ENCODE measurements at regions not wholly inside any gene's neighbourhood (a gene's known extent, or its start where the extent isn't known, plus 50 kb on each side); places are given as distances from the start of the nearest gene placed in this dataset.
"Not testable (repeated sequence)": the region's sequence is repeated elsewhere in the genome, so short reads cannot be mapped to it uniquely, and the experiment has no call there.

DNA sequence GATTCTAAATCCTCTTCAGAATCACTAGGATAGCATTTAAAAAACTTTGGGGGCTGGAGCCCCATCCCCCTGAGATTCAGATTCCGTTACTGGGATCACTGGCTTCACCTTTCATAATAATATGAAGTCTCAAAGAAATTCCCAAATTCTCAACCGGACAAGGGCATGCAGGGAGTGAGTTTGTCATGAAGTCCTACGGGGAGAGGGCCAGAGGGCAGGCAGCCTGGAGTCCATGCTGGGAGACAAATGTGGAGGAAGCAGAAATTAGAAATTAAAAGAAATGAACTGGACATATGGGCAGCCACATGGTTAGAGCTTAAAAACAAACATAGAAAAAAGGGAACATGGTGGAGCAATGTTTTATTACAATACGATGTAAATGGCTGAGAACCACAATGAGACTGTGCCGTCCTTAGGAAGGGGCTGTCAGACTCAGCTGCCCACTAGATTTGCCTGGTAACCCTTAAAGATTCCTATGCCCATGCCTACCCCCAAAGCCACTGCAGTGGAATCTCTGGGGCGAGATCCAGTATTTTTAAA lies 142.6 kb downstream of the CEBPB start:
- Histone ChIP-seq H3K27ac (ENCODE audit: insufficient read depth, low read length, poor library complexity, severe bottlenecking) (no peak overlapping the region), H3K9me3 (ENCODE audit: control insufficient read depth in 2 of 2, low read length in 2 of 2) (peaks cover 0 to 7% of the 10 kb centered on the region in 2 experiments), H3K27me3 (ENCODE audit: control insufficient read depth, insufficient read depth, low read length) (no peaks in the 10 kb centered on the region), H3K4me1 (ENCODE audit: control insufficient read depth, insufficient read depth, low read length, poor library complexity, severe bottlenecking) (peaks cover under 1% of the 10 kb centered on the region), H3K4me3 (ENCODE audit: low read depth, low read length) (no peak overlapping the region), H3K36me3 (ENCODE audit: control insufficient read depth, insufficient read depth, low read length) (no peaks in the 10 kb centered on the region)
- ATAC-seq (ENCODE audit: low read depth in 2 of 2), result no peak
- Mint-ChIP-seq H3K9me3 (peaks cover 0 to 3% (median under 1%) of the 10 kb centered on the region in 7 donors), H3K4me1 (peaks cover under 1 to 9% (median 2%) of the 10 kb centered on the region in 4 donors), H3K27me3 (peaks cover 23% of the 10 kb centered on the region), H3K27ac (no peak overlapping the region), H3K36me3 (no peaks in the 10 kb centered on the region), H3K4me3 (no peak overlapping the region)
- no peak for DNase-seq

DNA sequence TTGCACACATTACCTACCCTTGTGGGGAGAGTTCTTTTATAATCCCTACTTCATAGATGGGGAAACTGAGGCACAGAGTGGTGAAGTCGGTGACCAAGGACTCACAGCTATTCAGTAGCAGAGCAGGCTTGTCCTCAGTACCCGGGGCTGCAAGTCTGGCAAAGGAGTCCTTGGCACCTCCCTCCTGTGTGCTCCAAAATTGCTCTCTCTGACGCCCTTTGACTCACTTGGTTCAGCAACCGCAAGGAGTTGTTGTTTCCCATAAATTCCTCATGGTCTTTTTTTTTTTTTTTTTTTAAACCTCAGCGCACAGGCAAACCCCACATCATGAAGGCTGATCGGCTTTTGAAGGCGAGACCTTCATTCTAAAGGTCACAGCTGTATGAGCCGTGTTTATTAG lies 143.2 kb downstream of the CEBPB start:
- Mint-ChIP-seq H3K9me3 (peaks cover 0 to 2% (median 0%) of the 10 kb centered on the region in 7 donors), H3K36me3 (no peaks in the 10 kb centered on the region), H3K4me1 (peaks cover 6 to 12% (median 8%) of the 10 kb centered on the region in 4 donors), H3K27me3 (peaks cover 21% of the 10 kb centered on the region), H3K4me3 (no peak overlapping the region), H3K27ac (no peak overlapping the region)
- ATAC-seq (ENCODE audit: low read depth in 2 of 2), result no peak
- H3K27ac ChIP-seq (ENCODE audit: insufficient read depth, low read length, poor library complexity, severe bottlenecking), result no peak overlapping the region
- H3K27me3 ChIP-seq (ENCODE audit: control insufficient read depth, insufficient read depth, low read length), result no peaks in the 10 kb centered on the region
- H3K4me1 ChIP-seq (ENCODE audit: control insufficient read depth, insufficient read depth, low read length, poor library complexity, severe bottlenecking), result peaks cover 6% of the 10 kb centered on the region
- no peak for DNase-seq
- H3K9me3 ChIP-seq (ENCODE audit: control insufficient read depth in 2 of 2, low read length in 2 of 2), result peaks cover 0 to under 1% of the 10 kb centered on the region in 2 experiments
- no peaks in the 10 kb centered on the region for H3K36me3 ChIP-seq (ENCODE audit: control insufficient read depth, insufficient read depth, low read length)
- no peak overlapping the region for H3K4me3 ChIP-seq (ENCODE audit: low read depth, low read length)

DNA sequence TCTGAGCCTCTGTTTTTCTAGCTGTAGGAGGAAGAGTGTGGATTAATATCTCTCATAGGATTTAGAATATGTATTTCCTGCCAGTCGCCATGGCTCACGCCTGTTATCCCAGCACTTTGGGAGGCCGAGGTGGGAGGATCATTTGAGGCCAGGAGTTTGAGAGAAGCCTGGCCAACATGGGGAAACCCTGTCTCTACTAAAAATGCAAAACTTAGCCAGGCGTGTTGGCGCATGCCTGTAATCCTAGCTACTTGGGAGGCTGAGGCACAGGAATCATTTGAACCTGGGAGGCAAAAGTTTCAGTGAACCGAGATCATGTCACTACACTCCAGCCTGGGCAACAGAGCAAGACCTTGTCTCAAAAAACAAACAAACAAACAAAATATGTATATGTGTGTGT lies 143.9 kb downstream of the CEBPB start:
- Mint-ChIP-seq H3K27me3 (peaks cover 19% of the 10 kb centered on the region), H3K4me1 (peaks cover 8 to 13% (median 11%) of the 10 kb centered on the region in 4 donors)
- H3K4me1 ChIP-seq (ENCODE audit: control insufficient read depth, insufficient read depth, low read length, poor library complexity, severe bottlenecking), result peaks cover 13% of the 10 kb centered on the region
- H3K27ac ChIP-seq (ENCODE audit: insufficient read depth, low read length, poor library complexity, severe bottlenecking); DNase-seq; H3K4me3 Mint-ChIP-seq; H3K27me3 ChIP-seq (ENCODE audit: control insufficient read depth, insufficient read depth, low read length); H3K27ac Mint-ChIP-seq; H3K4me3 ChIP-seq (ENCODE audit: low read depth, low read length); H3K9me3 ChIP-seq (ENCODE audit: control insufficient read depth in 2 of 2, low read length in 2 of 2); ATAC-seq (ENCODE audit: low read depth in 2 of 2); H3K9me3 Mint-ChIP-seq; H3K36me3 Mint-ChIP-seq; H3K36me3 ChIP-seq (ENCODE audit: control insufficient read depth, insufficient read depth, low read length): not testable (repeated sequence)

DNA sequence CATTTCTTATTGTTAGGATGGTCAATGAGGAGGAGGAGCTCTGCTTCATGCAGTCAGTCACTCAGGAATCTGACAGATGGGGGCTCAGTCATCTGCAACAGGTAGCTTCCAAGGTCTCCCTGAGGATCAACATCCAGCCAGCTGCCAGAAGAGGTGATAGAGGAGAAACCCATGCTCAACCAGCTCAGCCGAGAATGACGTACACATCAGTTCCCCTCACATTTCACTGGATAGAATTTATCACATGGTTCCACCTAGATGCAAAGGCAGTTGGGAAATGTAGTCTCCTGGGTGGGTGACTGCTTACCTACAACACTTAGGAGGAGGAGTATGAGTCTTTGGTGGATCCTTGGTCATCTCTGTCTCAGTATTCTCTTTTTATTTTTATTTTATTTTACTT lies 144.5 kb downstream of the CEBPB start:
- H3K4me3 ChIP-seq (ENCODE audit: low read depth, low read length), result no peak overlapping the region
- no peaks in the 10 kb centered on the region for H3K36me3 Mint-ChIP-seq
- no peak overlapping the region for H3K27ac ChIP-seq (ENCODE audit: insufficient read depth, low read length, poor library complexity, severe bottlenecking)
- no peaks in the 10 kb centered on the region for H3K36me3 ChIP-seq (ENCODE audit: control insufficient read depth, insufficient read depth, low read length)
- no peak overlapping the region for H3K4me3 Mint-ChIP-seq
- H3K9me3 Mint-ChIP-seq, result peaks cover 0 to 2% (median 0%) of the 10 kb centered on the region in 7 donors
- no peak overlapping the region for H3K27ac Mint-ChIP-seq
- peaks cover 15% of the 10 kb centered on the region for H3K4me1 ChIP-seq (ENCODE audit: control insufficient read depth, insufficient read depth, low read length, poor library complexity, severe bottlenecking)
- DNase-seq, result peak in 1 of 3 donors; percentile 49
- H3K4me1 Mint-ChIP-seq, result peaks cover 8 to 19% (median 11%) of the 10 kb centered on the region in 4 donors
- H3K27me3 ChIP-seq (ENCODE audit: control insufficient read depth, insufficient read depth, low read length), result no peaks in the 10 kb centered on the region
- ATAC-seq (ENCODE audit: low read depth in 2 of 2), result no peak
- no peaks in the 10 kb centered on the region for H3K9me3 ChIP-seq (ENCODE audit: control insufficient read depth in 2 of 2, low read length in 2 of 2)
- H3K27me3 Mint-ChIP-seq, result peaks cover 19% of the 10 kb centered on the region

DNA sequence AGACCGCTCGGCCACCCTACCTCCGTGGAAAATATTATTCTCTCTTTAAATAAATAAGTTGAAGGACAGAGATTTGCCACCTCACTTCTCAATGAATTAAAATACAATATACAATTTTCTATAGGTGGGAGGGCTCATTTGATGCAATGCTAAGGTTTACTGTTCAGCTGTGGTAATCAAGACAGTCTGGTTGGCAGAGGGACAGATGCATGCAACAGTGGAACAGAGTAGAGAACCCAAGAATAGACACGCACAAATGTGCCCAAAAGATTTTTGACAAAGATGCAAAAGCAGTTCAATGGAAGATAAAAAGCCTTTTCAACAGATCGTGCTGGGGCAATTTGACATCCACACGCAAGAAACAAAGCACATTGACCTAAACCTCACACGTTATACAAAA lies 145.2 kb downstream of the CEBPB start:
- Histone ChIP-seq H3K27ac (ENCODE audit: insufficient read depth, low read length, poor library complexity, severe bottlenecking) (no peak overlapping the region), H3K27me3 (ENCODE audit: control insufficient read depth, insufficient read depth, low read length) (no peaks in the 10 kb centered on the region), H3K4me1 (ENCODE audit: control insufficient read depth, insufficient read depth, low read length, poor library complexity, severe bottlenecking) (peaks cover 15% of the 10 kb centered on the region), H3K36me3 (ENCODE audit: control insufficient read depth, insufficient read depth, low read length) (no peaks in the 10 kb centered on the region), H3K9me3 (ENCODE audit: control insufficient read depth in 2 of 2, low read length in 2 of 2) (no peaks in the 10 kb centered on the region), H3K4me3 (ENCODE audit: low read depth, low read length) (no peak overlapping the region)
- no peak for DNase-seq
- Mint-ChIP-seq H3K9me3 (peaks cover 0 to 2% (median 0%) of the 10 kb centered on the region in 7 donors), H3K36me3 (no peaks in the 10 kb centered on the region), H3K4me3 (no peak overlapping the region), H3K27ac (no peak overlapping the region), H3K27me3 (peaks cover 19% of the 10 kb centered on the region), H3K4me1 (peaks cover 8 to 24% (median 11%) of the 10 kb centered on the region in 4 donors)
- ATAC-seq (ENCODE audit: low read depth in 2 of 2), result no peak

DNA sequence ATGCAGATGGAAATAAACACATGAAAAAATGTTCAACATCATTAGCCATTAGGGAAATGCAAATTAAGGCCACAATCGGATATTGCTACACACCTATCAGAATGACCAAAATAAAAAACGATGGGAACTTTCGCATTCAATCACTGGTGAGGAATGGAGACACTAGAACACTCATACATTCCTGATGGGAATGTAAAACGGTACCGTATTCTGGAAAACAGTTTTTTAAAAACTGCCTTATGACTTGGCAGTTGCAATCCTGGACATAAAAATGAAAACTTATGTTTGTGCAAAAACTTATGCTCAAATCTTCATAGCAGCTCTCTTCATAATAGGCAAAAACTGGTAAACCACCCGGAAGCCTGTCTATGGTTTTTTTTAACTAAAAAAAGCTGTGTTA lies 146.0 kb downstream of the CEBPB start:
- no peaks in the 10 kb centered on the region for H3K36me3 ChIP-seq (ENCODE audit: control insufficient read depth, insufficient read depth, low read length)

DNA sequence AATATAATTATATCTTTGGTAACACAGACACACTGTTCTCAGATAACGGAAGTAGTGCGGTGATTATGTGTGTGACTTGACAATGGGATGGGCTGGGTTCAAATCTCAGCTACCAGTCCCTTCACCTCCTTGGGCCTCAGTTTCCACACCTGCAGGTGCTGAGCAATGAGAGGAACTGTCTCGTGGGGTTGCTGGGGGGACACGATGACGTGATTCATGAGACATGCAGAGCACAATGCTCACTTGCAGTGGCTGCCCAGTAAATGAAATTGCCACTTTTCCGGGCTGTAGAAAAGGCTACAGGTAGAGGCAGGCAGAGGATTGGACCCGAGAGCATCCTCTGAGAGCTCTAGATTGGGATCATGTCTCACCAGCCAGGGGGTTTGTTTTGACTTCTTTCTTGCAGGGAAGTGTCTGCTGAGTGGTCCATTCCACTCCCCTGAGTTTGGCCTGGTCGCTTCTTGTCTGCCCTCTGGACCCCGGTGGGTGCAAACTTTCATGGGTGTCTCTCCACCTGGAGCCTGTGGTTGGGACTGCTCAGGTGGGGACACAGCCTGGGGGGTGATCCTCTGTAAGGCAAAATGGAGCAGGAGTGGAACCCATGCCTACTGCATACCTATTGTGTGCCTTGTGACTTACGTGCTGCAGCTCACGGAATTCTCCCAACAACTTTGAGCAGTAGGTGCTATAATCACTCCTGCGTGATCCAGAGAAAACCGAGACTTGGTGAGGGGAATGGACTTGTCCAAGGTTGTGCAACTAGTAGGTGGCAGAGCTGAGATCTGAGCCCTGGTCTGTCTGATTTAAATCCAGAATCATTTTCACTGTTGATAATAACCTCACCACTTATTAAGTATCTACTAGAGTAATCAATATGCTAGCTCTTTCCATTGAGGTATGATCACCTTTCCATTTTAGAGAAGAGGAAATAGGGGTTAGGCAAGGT lies 147.2 kb downstream of the CEBPB start:
- Histone ChIP-seq H3K36me3 (ENCODE audit: control insufficient read depth, insufficient read depth, low read length) (no peaks in the 10 kb centered on the region), H3K4me1 (ENCODE audit: control insufficient read depth, insufficient read depth, low read length, poor library complexity, severe bottlenecking) (peaks cover 15% of the 10 kb centered on the region), H3K27ac (ENCODE audit: insufficient read depth, low read length, poor library complexity, severe bottlenecking) (no peak overlapping the region), H3K27me3 (ENCODE audit: control insufficient read depth, insufficient read depth, low read length) (no peaks in the 10 kb centered on the region), H3K9me3 (ENCODE audit: control insufficient read depth in 2 of 2, low read length in 2 of 2) (no peaks in the 10 kb centered on the region), H3K4me3 (ENCODE audit: low read depth, low read length) (no peak overlapping the region)
- ATAC-seq (ENCODE audit: low read depth in 2 of 2) (no peak), DNase-seq (no peak)
- Mint-ChIP-seq H3K27ac (peak overlapping the region in 1 of 3 donors; percentile 82), H3K4me1 (peaks cover 8 to 24% (median 11%) of the 10 kb centered on the region in 4 donors), H3K36me3 (no peaks in the 10 kb centered on the region), H3K4me3 (no peak overlapping the region), H3K9me3 (peaks cover 0 to 2% (median 0%) of the 10 kb centered on the region in 7 donors), H3K27me3 (peaks cover 15% of the 10 kb centered on the region)

More for the DNA sequence above, 146.0 kb downstream of the CEBPB start:
- no peak overlapping the region for H3K4me3 Mint-ChIP-seq
- no peak for DNase-seq
- H3K4me1 Mint-ChIP-seq, result peaks cover 8 to 24% (median 11%) of the 10 kb centered on the region in 4 donors
- Histone ChIP-seq H3K4me1 (ENCODE audit: control insufficient read depth, insufficient read depth, low read length, poor library complexity, severe bottlenecking) (peaks cover 15% of the 10 kb centered on the region), H3K4me3 (ENCODE audit: low read depth, low read length) (no peak overlapping the region), H3K9me3 (ENCODE audit: control insufficient read depth in 2 of 2, low read length in 2 of 2) (no peaks in the 10 kb centered on the region), H3K27me3 (ENCODE audit: control insufficient read depth, insufficient read depth, low read length) (no peaks in the 10 kb centered on the region), H3K27ac (ENCODE audit: insufficient read depth, low read length, poor library complexity, severe bottlenecking) (no peak overlapping the region)
- no peak for ATAC-seq (ENCODE audit: low read depth in 2 of 2)
- H3K27me3 Mint-ChIP-seq, result peaks cover 13% of the 10 kb centered on the region
- no peaks in the 10 kb centered on the region for H3K36me3 Mint-ChIP-seq
- H3K27ac Mint-ChIP-seq, result no peak overlapping the region
- H3K9me3 Mint-ChIP-seq, result peaks cover 0 to 2% (median 0%) of the 10 kb centered on the region in 7 donors

All from CD4-positive, CD25-positive, alpha-beta regulatory T cell (primary cell).